ENCODE measurements at regions not wholly inside any gene's neighbourhood (a gene's known extent, or its start where the extent isn't known, plus 50 kb on each side); places are given as distances from the start of the nearest gene placed in this dataset.

DNA sequence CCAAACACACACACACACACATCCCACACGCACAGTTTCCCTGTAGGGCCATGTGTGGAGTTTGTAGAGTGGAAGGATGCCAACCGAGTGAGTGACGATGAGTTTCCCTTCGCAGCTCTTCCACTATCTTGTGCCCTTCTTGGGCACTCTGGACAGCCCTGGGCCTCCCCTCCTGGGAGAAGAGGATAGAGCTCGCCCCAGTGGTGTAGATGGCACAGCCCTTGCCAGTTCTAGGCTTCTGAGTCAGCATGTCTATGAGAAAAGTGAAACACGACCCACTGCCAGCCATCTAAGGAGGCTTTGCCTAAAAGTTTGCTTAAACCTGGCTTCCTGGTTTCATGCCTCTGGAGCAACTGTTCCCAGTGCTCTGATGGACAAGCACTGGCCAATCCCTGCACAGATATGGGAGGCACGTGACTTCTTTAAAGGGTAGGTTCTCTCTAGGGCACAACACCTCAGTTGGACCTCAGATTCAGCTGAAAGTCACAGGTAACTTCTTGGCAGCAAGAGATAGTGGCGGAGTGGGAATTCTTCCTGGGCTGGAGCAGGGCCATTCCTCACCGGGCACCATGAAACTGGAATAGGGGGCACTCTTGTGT lies 195.9 kb upstream of the GALNT2 start:
- Histone ChIP-seq H3K4me1 (ENCODE audit: control insufficient read depth in 4 of 4, insufficient read depth in 4 of 4, low read length in 3 of 4) (no peaks in the 10 kb centered on the region), H3K9ac (ENCODE audit: low read depth in 1 of 2, low read length in 2 of 2) (no peak overlapping the region), H3K4me3 (ENCODE audit: low read depth in 1 of 3, low read length in 3 of 3) (no peak overlapping the region), H3K27ac (ENCODE audit: low read depth in 1 of 2, low read length in 2 of 2) (no peak overlapping the region), H3K9me3 (ENCODE audit: control insufficient read depth in 4 of 4, low read length in 3 of 4) (no peaks in the 10 kb centered on the region), H3K27me3 (ENCODE audit: control insufficient read depth in 4 of 4, insufficient read depth in 4 of 4, low read length in 3 of 4) (no peaks in the 10 kb centered on the region), H3K36me3 (ENCODE audit: control insufficient read depth in 4 of 4, insufficient read depth in 3 of 4, low read depth in 1 of 4, low read length in 3 of 4) (no peaks in the 10 kb centered on the region)
- TF ChIP-seq, protein P1, sequence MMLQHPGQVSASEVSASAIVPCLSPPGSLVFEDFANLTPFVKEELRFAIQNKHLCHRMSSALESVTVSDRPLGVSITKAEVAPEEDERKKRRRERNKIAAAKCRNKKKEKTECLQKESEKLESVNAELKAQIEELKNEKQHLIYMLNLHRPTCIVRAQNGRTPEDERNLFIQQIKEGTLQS (IDR thresholded peaks at IDR 0.05), result no peak
- TF ChIP-seq JUND (IDR thresholded peaks at IDR 0.05) (no peak), GABPA (IDR thresholded peaks at IDR 0.05 in 1 of 2, conservative IDR thresholded peaks at IDR 0.05 in 1 of 2) (no peak), HNF4G (IDR thresholded peaks at IDR 0.05) (no peak), SP1 (IDR thresholded peaks at IDR 0.05) (no peak), EGR1 (IDR thresholded peaks at IDR 0.05; ENCODE audit: low read depth in 2 of 2) (no peak), RXRA (IDR thresholded peaks at IDR 0.05) (no peak), HNF4A (conservative IDR thresholded peaks at IDR 0.05) (no peak), FOXA2 (IDR thresholded peaks at IDR 0.05) (no peak)
- TF ChIP-seq, protein P2, sequence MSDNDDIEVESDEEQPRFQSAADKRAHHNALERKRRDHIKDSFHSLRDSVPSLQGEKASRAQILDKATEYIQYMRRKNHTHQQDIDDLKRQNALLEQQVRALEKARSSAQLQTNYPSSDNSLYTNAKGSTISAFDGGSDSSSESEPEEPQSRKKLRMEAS (IDR thresholded peaks at IDR 0.05), result no peak
- TF ChIP-seq, protein P3, sequence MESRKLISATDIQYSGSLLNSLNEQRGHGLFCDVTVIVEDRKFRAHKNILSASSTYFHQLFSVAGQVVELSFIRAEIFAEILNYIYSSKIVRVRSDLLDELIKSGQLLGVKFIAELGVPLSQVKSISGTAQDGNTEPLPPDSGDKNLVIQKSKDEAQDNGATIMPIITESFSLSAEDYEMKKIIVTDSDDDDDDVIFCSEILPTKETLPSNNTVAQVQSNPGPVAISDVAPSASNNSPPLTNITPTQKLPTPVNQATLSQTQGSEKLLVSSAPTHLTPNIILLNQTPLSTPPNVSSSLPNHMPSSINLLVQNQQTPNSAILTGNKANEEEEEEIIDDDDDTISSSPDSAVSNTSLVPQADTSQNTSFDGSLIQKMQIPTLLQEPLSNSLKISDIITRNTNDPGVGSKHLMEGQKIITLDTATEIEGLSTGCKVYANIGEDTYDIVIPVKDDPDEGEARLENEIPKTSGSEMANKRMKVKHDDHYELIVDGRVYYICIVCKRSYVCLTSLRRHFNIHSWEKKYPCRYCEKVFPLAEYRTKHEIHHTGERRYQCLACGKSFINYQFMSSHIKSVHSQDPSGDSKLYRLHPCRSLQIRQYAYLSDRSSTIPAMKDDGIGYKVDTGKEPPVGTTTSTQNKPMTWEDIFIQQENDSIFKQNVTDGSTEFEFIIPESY (IDR thresholded peaks at IDR 0.05), result no peak
- DNase-seq (ENCODE audit: low spot score), result no peak
- WGBS, result 91% methylated on average over 9 of the region's 9 CpGs

DNA sequence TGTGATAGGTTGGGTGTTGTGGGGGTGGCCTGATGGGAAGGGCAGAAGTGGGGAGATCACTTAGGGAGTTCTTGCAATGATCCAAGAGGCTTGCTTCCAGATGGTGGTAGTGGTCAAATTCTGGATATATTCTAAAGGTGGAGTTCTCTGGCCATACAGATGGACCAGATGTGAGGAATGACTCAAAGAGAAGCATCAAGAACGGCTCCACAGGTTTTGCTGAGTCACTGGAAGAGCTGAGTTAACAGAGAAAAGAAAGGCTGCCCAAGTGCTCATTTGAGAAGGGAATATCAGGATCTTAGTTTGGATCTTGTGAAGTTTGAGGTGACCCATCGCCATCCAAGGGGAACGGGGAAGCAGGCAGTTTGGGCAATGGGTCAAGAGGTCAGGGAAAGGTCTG lies 192.9 kb upstream of the GALNT2 start:
- TF ChIP-seq GABPA (IDR thresholded peaks at IDR 0.05 in 1 of 2, conservative IDR thresholded peaks at IDR 0.05 in 1 of 2) (no peak), TAF1 (conservative IDR thresholded peaks at IDR 0.05) (no peak), EGR1 (IDR thresholded peaks at IDR 0.05; ENCODE audit: low read depth in 2 of 2) (no peak), HNF4G (IDR thresholded peaks at IDR 0.05) (no peak), RAD21 (IDR thresholded peaks at IDR 0.05) (no peak), FOXA1 (IDR thresholded peaks at IDR 0.05) (no peak), YY1 (IDR thresholded peaks at IDR 0.05) (no peak), JUND (IDR thresholded peaks at IDR 0.05) (no peak), FOXA2 (IDR thresholded peaks at IDR 0.05) (no peak), NR2F2 (IDR thresholded peaks at IDR 0.05) (no peak), RXRA (IDR thresholded peaks at IDR 0.05) (no peak), SP1 (IDR thresholded peaks at IDR 0.05) (no peak), HNF4A (conservative IDR thresholded peaks at IDR 0.05) (no peak)
- TF ChIP-seq, protein P4, sequence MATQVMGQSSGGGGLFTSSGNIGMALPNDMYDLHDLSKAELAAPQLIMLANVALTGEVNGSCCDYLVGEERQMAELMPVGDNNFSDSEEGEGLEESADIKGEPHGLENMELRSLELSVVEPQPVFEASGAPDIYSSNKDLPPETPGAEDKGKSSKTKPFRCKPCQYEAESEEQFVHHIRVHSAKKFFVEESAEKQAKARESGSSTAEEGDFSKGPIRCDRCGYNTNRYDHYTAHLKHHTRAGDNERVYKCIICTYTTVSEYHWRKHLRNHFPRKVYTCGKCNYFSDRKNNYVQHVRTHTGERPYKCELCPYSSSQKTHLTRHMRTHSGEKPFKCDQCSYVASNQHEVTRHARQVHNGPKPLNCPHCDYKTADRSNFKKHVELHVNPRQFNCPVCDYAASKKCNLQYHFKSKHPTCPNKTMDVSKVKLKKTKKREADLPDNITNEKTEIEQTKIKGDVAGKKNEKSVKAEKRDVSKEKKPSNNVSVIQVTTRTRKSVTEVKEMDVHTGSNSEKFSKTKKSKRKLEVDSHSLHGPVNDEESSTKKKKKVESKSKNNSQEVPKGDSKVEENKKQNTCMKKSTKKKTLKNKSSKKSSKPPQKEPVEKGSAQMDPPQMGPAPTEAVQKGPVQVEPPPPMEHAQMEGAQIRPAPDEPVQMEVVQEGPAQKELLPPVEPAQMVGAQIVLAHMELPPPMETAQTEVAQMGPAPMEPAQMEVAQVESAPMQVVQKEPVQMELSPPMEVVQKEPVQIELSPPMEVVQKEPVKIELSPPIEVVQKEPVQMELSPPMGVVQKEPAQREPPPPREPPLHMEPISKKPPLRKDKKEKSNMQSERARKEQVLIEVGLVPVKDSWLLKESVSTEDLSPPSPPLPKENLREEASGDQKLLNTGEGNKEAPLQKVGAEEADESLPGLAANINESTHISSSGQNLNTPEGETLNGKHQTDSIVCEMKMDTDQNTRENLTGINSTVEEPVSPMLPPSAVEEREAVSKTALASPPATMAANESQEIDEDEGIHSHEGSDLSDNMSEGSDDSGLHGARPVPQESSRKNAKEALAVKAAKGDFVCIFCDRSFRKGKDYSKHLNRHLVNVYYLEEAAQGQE (IDR thresholded peaks at IDR 0.05), result no peak
- TF ChIP-seq, protein P1 (IDR thresholded peaks at IDR 0.05), result no peak
- TF ChIP-seq, protein P2 (IDR thresholded peaks at IDR 0.05), result no peak
- TF ChIP-seq, protein P3 (IDR thresholded peaks at IDR 0.05), result no peak
- H3K4me3 ChIP-seq (ENCODE audit: low read depth in 1 of 3, low read length in 3 of 3), result no peak overlapping the region
- no peaks in the 10 kb centered on the region for H3K27me3 ChIP-seq (ENCODE audit: control insufficient read depth in 4 of 4, insufficient read depth in 4 of 4, low read length in 3 of 4)
- no peaks in the 10 kb centered on the region for H3K36me3 ChIP-seq (ENCODE audit: control insufficient read depth in 4 of 4, insufficient read depth in 3 of 4, low read depth in 1 of 4, low read length in 3 of 4)
- H3K4me1 ChIP-seq (ENCODE audit: control insufficient read depth in 4 of 4, insufficient read depth in 4 of 4, low read length in 3 of 4), result no peaks in the 10 kb centered on the region
- DNase-seq (ENCODE audit: low spot score), result no peak
- no peak overlapping the region for H3K27ac ChIP-seq (ENCODE audit: low read depth in 1 of 2, low read length in 2 of 2)
- WGBS, result 91% methylated on average over 3 of the region's 3 CpGs
- H3K9ac ChIP-seq (ENCODE audit: low read depth in 1 of 2, low read length in 2 of 2), result no peak overlapping the region
- H3K9me3 ChIP-seq (ENCODE audit: control insufficient read depth in 4 of 4, low read length in 3 of 4), result no peaks in the 10 kb centered on the region

All from liver (tissue), 7 donors.